ENCODE measurements at regions not wholly inside any gene's neighbourhood (a gene's known extent, or its start where the extent isn't known, plus 50 kb on each side); places are given as distances from the start of the nearest gene placed in this dataset.
"Not testable (repeated sequence)": the region's sequence is repeated elsewhere in the genome, so short reads cannot be mapped to it uniquely, and the experiment has no call there.

GRCh38 chr21:43289442-43289841, 120.6 kb downstream of the CRYAA start:
- DNase-seq (ENCODE audit: low read depth, low spot score): no peak

GRCh38 chr21:43287795-43288755, 119.3 kb downstream of the CRYAA start:
- DNase-seq (ENCODE audit: low read depth, low spot score): no peak

GRCh38 chr21:43287111-43287760, 118.4 kb downstream of the CRYAA start:
- DNase-seq (ENCODE audit: low read depth, low spot score): no peak

GRCh38 chr21:43286196-43286595, 117.4 kb downstream of the CRYAA start:
- no peak for DNase-seq (ENCODE audit: low read depth, low spot score)

GRCh38 chr21:43284700-43285099, 115.9 kb downstream of the CRYAA start:
- no peak for DNase-seq (ENCODE audit: low read depth, low spot score)

GRCh38 chr21:43284238-43284637, 115.4 kb downstream of the CRYAA start:
- no peak for DNase-seq (ENCODE audit: low read depth, low spot score)

- not testable (repeated sequence) for DNase-seq (ENCODE audit: low read depth, low spot score)
Observed at GRCh38 chr21:43283925-43284221, 115.1 kb downstream of the CRYAA start.

GRCh38 chr21:43283136-43283924, 114.5 kb downstream of the CRYAA start:
- no peak for DNase-seq (ENCODE audit: low read depth, low spot score)

- DNase-seq (ENCODE audit: low read depth, low spot score): no peak
Observed at GRCh38 chr21:43282358-43283120, 113.7 kb downstream of the CRYAA start.

GRCh38 chr21:43281661-43282357, 113.0 kb downstream of the CRYAA start:
- no peak for DNase-seq (ENCODE audit: low read depth, low spot score)

GRCh38 chr21:43280949-43281633, 112.3 kb downstream of the CRYAA start:
- no peak for DNase-seq (ENCODE audit: low read depth, low spot score)

- DNase-seq (ENCODE audit: low read depth, low spot score): no peak
Observed at GRCh38 chr21:43279578-43279894, 110.7 kb downstream of the CRYAA start.

GRCh38 chr21:43278766-43279577, 110.2 kb downstream of the CRYAA start:
- no peak for DNase-seq (ENCODE audit: low read depth, low spot score)

GRCh38 chr21:43278359-43278758, 109.6 kb downstream of the CRYAA start:
- no peak for DNase-seq (ENCODE audit: low read depth, low spot score)

GRCh38 chr21:43277481-43278351, 108.9 kb downstream of the CRYAA start:
- DNase-seq (ENCODE audit: low read depth, low spot score): no peak

GRCh38 chr21:43276811-43277210, 108.0 kb downstream of the CRYAA start:
- DNase-seq (ENCODE audit: low read depth, low spot score): no peak

- DNase-seq (ENCODE audit: low read depth, low spot score): no peak
Observed at GRCh38 chr21:43275421-43276211, 106.8 kb downstream of the CRYAA start.

GRCh38 chr21:43274946-43275310, 106.1 kb downstream of the CRYAA start:
- no peak for DNase-seq (ENCODE audit: low read depth, low spot score)

All from activated naive CD8-positive, alpha-beta T cell treated with anti-CD3 and anti-CD28 coated beads, Interleukin-2, amount 50 U/mL, for 16 hours (primary cell).